ENCODE measurements at regions not wholly inside any gene's neighbourhood (a gene's known extent, or its start where the extent isn't known, plus 50 kb on each side); places are given as distances from the start of the nearest gene placed in this dataset.

- TF ChIP-seq CTCF (conservative IDR thresholded peaks at IDR 0.05; ENCODE audit: low read length), result no peak
- TF ChIP-seq EZH2phosphoT487 (IDR thresholded peaks at IDR 0.05; ENCODE audit: borderline replicate concordance), result no peak
Observed at GRCh38 chr11:104781719-104782376, 116.4 kb downstream of the CASP12 start.

Data from Loucy (cell line).